Stimulated activated CD8-positive, alpha-beta memory T cell treated with anti-CD3 and anti-CD28 coated beads, Interleukin-12 subunit alpha, Interleukin-12 subunit beta, amount 100 ng/mL, for 1 hour (primary cell): ENCODE measurements at regions not wholly inside any gene's neighbourhood (a gene's known extent, or its start where the extent isn't known, plus 50 kb on each side); places are given as distances from the start of the nearest gene placed in this dataset.

Source experiments
- DNase-seq: peaks from one replicate; pipeline ENCODE4 v3.0.0-alpha.2; 2020; ENCODE audit warnings: low read depth

DNA sequence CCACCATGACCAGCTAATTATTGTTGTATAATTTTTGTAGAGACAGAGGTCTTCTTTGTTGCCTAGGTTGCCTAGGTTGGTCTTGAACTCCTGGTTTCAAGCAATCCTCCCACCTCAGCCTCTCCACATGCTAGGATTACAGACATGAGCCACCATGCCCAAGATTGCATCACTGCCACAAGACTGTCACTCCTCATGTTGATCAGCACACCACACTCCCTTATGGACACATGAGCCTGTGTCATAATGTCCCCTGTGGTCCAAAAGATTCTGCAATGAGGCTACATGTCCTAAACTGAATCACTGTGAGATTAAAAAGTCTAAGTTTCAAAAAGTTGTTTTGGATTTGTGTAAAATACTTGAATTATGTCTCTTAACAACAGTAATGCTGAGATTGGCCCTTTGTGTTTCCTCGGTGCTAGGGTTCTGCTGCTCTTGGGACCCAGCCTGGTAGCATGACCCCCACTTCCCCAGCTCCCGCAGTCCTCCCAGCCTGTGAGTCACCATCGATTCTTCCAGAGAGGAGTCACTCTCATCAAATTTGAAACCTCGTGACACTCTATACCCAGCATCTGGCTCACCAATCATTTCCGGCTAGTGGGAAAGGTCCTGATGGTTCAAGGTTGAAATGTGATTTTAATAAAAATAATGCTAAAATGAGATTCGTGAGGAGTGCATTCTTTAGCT lies 890.9 kb downstream of the VRK1 start:
- DNase-seq, result no peak

DNA sequence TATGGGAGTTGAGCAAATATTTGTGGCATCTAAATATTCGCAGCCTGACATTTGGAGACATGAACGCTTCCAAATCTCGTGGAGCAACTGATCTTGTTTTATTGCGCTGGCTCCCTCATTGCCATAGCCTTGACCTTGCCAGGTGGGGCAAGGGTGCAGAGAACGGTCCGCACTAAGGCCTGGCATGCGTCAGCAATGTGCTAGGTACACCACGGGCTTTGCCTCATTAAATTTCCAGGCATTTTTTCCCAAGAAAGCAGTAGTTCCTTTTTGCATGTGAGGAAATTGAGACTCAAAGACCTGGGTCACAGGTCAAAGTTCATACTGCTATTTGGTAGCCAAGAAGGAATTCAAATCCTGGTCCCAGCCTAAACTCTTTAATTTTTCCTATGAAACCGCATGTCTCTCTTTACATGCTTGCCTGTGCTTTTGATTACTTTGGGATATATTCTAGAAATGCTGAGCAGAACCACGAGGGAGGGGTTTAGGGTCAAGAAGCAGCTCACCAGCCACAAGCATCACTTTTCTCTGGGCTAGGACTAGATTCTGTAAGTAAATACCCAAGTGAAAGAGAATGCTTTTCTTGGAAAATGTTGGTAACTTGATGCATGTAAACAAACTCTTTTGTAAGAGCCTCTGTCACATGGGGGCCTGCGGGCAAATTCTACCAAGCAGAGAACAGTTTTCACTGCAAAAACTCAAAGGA lies 891.6 kb downstream of the VRK1 start:
- no peak for DNase-seq

DNA sequence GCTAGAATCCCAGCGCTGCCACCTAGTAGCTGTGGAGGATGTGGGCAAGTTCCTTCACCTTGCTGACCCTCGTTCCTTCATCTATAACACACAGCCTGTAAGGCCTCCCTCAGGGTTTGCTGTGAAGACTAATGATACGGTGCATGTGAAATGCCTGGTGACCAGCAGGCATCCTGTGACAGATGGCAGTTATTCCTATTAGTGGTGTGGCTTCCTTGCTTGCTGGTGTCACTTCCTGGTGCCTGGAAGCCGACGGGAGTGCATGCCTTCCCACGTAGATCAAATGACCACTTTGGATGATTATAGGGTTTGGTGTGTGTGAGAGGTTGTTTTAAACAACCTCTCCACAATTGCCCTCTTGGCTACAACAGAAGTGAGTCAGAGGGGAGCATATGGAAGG lies 894.9 kb downstream of the VRK1 start:
- DNase-seq, result no peak

DNA sequence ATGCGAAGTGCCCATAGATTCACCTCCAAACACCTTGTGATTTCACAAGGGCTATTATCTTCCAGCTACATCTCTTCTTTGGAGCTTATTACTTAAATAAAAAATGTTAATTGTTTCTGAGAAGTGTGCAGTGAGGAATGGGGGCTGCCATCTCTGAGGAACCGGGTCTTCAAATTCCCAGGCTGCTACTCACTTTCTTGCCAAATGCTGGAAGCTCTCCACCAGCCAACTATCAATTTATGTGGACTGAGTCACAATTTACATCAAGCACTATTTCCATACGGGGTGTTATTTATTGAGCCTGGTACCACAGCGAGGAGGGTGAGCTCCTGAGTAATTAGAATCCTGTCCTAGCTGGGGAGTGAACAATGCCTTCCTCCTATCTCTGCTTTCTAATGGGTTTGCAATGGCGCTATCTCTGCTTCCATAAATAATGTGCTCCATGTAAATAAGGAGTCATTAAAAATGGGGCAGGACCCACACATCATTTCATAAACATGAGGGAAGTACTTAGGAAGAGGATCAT lies 898.3 kb downstream of the VRK1 start:
- no peak for DNase-seq

DNA sequence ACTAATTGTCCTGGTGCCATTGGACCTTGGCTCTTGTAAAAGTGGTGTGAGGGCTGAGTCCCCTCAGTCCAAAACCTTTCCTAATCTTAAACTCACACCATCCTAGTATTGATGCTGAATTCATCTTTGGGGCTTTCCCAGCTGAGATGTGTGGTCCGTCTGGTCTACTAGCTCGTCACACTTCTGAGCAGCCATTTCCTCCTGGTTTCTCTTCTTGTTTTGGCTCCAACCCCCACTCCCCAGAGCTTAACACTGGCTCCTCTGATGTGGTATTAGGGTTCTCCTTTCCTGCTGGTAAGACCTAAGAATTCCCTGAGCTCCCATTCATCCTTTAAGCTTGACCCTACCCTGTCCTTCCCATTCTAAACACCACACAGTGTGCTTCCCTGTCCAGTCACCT lies 900.6 kb downstream of the VRK1 start:
- no peak for DNase-seq

DNA sequence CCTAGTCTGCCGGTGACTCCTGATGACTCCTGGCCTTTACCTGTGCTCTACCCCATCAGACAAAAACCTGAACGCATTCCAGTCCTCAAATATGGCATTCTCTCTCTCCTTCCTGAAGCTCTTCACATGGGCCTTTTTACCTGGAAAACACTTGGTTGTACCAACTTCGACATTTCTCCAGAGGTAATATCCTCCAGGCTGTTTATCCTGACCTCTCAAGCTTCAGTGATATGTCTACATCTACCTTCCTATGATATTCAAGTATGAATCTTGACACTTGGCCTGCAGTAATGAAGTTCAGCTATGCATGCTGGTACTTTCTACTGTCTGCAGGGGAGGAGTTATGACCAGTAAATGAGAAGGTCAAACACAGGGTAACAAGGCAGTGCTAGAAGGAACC lies 901.8 kb downstream of the VRK1 start:
- DNase-seq, result no peak

DNA sequence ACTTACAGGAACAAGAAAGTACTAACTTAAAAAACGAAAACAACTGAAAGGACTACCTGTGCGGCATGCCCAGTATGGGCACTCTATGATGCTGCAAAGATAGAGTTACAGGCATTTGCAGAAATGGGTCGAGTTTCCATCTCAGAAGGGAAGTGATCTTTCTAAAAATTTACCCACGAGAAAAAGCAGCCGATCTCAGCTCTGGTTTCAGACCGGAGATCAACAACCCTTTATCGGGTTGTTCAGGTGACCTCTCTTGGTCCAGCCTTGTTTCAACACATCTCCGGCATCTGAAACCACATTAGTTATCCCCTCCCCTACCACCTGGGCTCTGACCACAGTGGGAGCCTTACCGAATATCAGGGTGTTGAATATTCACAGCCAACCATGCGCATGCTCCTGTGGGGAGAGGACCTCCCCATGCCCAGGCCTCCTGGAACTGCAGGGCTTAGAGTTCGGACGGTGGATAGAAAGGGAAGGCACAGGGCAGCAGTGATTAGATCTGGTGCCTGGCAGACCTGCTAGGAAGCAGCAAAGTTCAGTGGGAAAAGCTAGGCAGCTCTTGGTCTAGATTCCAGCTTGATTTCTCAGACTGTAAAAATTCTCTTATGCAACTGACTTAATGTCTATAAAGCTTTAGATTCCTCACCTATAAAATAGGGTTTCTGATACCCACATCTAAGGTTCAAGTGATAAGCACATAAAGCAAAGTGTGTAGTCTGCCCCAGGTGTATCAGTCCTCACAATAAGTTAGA lies 906.0 kb downstream of the VRK1 start:
- DNase-seq, result no peak

DNA sequence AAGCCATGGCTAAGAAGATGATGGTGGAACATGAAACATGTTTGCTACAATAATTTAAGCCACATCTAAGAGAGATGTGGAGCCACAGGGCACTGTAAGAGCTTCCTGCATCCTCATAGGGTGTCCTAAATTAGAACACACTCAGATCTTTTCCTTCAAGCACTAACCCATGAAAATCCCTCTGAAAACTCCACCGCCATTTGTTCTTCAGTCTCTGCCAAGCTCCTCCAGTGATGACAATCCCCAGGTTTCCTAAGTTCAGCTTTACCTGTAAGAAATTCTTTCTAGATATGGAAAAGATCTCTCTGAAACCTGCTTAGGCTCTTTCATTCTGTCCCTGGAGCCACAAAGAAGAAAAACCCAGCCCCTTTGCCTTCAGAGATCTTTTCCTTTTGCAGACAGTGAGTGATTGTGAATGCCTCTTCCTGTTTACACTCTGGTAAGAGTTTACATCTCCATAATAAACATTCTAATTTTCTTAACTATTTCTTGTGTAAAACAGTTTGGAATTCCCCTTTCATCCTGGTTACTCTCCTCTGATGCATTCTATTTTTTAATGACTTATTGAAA lies 907.2 kb downstream of the VRK1 start:
- DNase-seq, result no peak

DNA sequence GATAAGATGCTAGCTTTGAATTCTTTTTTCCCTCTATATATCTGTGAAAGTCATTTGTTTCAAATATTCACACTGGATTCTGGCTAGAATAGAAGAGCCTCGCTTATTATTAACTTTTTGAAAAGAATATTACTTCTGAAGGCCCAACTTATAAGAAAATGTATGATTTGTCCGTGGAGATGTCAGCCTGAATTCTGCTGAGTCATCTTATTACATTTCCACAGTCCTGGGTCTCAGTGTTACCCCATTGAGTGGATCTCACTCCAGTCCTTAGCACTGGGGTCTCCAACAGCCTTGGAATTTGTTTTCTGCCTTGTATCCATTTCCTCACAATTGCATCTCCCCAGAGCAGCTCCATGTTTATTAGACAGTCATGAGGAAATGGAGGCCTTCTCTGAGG lies 907.9 kb downstream of the VRK1 start:
- DNase-seq, result no peak

DNA sequence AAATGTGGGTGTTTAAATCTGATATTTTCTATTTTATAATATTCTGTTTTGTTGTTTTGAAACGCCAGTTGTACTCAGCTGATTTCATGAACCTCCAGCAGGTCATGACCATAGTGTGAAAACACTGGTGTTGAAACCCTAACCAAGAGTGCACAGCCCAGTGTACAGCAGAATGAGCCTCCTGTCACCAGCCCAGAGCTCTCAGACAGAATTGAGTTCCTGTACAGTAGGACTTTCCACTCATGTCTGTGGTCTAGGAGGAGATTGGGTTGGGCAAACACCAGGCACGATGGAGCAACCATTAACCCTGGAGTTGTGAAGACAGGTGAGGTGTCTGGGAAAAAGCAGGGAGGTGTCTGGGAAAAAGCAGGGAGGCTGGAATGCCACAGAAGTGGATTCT lies 908.8 kb downstream of the VRK1 start:
- no peak for DNase-seq

DNA sequence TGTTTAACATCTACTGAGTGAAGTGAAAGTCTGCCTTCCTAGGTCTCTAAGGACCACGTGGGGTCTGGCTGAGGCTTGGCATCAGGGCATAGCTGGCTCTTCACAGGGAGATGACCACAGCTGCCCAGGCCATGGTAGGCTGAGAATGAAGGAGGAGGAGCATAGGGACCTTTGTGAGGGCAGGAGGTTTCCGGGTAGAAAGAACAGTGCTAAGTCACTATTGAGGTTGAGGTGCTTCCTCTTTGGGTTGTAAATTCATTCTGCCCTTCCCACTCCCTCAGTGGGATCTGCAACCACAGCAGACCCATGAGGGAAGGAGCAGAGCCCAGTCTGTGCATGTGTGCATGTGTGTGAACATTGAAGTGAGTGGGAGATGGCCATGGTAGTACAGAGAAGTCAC lies 909.6 kb downstream of the VRK1 start:
- DNase-seq, result no peak

DNA sequence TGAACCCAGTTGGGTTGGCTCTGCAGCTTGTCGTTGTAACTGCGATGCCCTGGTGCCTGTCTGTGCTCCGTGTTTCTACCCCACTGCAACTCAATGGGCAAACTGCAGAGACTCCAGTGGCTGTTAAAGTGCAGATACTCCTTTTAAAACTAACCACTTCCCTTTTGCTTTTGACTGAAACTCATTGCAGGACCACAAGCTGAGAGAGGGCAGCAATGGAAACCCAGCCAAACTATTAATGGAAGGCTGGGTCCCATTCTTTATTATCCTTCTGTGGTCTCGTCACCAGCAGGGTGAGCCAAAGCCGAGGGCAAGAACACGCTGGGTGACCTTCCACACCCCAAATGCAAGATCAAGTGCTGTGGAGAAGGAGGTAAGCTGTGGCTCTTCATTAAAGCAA lies 910.4 kb downstream of the VRK1 start:
- no peak for DNase-seq

DNA sequence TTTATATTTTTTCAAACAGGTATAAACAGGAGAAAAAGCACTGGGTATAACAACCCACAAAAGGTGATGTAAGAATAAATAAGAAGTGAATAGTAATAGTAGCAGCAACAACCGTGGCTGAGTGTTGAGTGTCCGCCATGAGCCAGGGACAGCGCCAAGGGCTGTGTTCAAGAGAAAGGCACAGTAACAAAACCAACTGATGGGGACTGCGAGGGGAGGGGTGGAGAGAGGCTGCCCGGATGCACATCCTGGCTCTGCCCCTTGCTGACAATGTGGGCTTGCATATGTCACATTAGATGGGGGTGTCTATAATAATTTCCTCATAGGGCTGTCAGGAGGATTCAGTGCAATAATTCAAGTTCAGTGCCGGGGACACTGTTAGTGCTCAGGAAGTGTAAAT lies 912.4 kb downstream of the VRK1 start:
- no peak for DNase-seq

DNA sequence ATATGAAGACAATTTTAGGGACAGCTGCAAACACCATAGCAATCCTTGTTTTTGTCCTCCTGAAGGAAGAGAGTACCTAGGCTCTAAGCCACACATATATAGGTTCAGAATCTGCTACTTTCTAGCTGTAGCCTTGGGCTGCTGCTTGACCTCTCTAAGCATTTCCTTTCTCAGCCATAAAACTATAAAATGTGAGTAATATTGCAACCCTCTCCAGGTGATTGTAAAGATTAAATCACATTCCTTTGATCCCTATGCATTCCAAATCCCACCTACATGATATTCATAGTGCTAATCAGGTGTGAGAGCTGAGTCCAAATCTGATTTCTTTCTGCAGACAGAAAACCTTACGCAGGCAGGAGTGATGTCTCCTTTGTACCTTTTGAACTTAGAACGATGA lies 913.5 kb downstream of the VRK1 start:
- DNase-seq, result no peak

DNA sequence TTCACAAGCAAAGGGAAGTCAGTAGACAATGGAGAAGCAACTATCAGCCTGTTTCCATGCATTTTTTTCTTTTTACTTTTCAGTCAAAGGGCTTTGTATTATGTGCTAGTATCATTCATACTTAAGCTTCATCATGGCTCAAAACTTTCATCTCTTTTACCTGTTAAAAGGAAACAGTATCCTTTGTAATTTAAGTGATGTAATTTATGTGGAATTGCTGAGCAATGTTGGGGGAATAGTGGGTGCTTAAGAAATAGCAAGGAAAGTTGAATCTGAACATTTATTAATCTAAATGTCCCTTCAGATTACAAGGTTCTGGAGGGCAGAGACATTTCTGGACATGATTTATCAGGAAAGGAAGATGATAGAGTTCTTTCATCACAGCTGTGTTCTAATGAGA lies 915.3 kb downstream of the VRK1 start:
- no peak for DNase-seq

DNA sequence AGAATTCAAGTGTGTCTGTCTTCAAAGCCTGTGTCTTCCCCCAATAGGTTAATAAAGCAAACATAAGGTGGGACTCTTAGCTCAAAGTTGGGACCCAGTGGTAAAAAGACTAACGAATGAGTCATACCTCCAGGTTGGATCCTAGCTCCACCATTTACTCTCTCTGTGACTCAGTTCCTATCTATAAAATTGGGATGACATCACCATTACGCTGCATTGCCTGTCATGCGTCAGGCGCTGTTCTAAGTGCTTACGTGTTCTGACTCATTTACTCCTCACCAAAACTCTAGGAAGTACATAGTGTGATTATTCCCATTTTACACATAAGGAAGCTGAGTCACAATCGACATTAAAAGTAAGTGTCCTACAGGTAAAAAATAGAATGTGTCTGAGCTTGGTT lies 915.8 kb downstream of the VRK1 start:
- no peak for DNase-seq

DNA sequence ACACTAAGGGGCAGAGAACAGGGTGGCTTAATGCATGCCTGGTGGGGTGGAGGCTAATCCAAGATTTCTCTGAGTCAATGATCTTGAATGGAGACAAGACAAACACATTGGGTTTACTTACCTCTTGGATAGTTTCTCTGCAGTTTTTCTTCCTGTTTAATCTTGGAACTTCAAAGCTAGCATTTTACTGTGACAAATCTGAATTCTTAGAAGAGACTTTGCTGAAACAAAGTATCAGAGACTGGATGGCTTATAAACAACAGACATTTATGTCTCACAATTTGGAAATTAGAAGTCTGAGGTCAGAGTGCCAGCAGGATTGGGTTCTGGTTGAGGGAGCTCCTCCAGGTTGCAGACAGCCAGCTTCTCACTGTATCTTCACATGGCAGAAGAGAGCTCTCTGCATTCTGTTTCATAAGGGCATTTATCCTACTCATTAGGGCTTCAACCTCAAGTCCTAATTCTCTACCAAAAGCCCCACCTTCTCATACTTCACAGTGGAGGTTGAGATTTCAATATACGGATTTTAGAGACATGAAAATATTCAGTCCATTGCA lies 921.8 kb downstream of the VRK1 start:
- no peak for DNase-seq

DNA sequence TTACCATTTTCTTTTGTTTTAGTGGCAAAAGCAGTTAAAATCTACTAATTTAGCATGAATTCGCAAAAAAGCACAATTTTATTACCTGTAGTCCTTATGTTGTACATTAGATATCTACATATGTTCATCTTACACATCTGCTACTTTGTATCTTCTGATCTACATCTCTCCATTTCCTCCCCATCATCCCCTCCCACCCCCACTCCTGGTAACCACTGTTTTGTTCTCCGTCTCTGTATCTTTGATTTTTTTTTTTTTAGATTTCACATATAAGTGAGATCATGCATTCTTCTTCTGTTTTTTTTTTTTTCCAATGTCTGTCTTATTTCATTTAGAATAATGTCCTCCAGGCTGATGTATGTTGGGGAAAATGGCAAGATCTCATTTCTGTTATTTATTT lies 922.7 kb downstream of the VRK1 start:
- no peak for DNase-seq

DNA sequence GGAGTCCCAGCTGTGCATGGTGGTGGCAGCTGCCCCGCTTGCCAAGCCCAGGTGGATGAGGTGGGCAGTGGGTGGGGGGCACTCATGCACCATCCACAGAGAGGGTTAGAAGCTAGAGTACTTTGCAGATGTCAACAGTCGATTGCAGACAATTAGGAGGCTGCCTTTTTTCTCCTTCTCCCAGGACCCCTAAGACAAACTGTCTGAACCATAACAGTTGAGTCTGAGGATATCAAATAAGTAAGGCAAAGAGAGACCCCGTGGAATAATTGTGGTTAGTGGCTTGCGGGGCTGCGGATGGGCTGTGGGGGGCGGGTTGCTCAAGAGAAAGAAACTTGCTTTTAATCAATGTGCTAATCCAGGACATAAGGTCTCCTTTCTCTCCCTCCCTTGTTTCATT lies 926.2 kb downstream of the VRK1 start:
- DNase-seq, result no peak

DNA sequence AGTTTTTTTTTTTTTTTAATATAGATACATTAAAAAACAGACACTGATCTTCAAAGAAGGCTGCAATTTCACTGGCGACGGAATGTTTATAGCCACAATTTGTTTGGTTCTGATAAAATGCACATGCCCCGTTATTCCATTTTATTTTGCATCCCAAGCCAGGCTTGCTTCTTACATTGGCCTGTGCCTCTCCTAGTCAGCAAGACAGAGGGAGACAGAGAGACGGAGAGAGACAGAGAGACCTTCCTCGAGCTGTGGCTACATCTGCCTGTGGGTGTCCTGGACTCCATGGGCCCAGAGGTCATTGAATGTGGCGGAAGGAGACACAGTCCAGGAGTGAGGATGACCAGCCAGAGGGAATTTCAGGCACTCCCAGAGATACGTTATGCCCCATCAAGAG lies 926.6 kb downstream of the VRK1 start:
- DNase-seq, result no peak

DNA sequence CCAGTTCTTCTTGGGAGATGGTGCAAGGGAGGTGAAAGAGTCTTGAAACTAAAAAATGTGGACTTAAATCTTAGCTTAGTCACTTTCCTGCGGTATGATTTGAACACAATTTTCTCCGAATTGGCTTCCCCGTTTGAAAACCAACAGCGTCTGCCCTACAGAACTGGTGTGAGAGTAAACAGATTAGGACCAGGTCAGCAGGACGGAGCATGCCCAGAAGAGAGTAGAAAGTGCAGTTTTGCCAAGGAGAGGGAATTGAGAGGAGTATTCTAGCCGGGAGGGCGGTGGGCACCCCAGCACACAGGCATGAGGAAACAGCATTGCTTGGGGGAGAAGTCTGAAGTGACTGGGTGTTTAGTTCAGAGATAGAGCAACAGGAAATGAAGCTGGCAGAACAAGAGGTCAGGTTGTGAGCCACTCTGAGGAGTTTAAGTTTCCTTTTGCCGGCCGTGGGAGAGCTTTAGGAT lies 927.1 kb downstream of the VRK1 start:
- DNase-seq, result no peak

DNA sequence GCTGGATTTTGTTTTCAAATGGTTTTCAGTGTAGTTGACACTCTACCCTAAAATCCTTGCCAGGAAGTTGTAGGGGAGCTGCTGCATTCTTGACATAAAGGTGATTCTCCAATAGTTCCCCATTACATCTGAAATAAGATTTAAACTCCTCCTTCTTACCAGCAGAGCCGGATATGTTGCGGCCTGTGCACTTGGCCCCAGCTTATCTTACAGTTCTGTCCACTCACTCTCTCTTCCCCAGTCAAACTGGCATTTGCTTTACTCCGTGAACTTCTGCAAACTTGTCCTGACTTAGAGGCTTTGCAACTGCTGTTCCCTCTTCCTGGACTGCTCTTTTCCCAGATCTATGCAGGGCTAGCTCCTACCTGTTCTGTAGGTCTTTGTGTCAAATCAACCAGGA lies 929.5 kb downstream of the VRK1 start:
- no peak for DNase-seq
